ENCODE measurements at regions not wholly inside any gene's neighbourhood (a gene's known extent, or its start where the extent isn't known, plus 50 kb on each side); places are given as distances from the start of the nearest gene placed in this dataset.

- DNase-seq = no peak
Observed at GRCh38 chr9:89776795-89777525, 172.1 kb downstream of the GADD45G start.

- DNase-seq = no peak
Observed at GRCh38 chr9:89777544-89777943, 172.7 kb downstream of the GADD45G start.

DNA sequence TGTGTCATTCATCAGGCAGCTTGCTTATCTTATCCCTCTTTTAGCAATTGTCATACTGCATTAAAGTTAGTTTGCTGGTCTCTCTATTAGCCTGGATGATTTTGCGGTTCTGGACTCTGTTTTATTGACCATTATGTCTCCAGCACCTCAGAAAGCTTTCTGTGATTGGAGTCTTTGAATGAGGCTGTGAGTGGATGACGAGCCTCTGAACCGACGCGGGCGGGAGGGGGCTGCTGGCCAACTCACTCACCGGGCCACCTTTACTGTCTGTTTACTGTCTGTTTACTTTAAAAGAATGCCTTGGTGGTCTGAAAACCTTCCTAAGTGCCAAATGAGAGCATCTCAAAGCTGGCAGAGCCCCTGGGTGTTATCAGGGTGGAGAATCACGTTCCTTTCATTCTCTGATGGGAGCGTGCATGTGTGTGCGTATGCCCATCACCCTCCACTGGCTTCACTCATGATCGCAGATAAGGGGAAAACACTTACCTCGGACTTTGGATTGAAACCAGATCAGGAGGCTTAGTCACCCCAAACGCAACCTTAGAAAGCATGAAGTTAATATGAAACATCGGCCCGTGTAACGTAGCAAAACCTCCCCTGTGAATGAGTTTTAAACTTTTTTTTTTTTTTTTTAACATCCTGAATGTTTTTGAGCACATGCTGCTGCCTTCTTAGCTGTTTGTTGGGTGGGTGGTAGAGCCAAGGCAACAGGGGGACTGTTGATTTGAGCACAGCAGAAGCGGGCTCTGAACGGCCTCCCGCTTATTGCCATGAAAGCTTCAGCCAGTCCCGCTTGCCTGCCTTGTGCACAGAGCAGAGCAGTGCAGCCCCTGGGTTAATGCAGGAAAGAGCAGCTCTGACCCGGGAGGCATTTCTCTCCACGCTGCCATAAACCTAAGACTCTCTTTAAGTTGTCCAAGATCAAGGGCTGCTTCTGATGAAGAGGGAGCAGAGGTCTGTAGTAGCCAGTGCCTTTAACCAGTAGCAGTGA is 173.6 kb downstream of the GADD45G start:
- DNase-seq = no peak

GRCh38 chr9:89779405-89780203 is 174.8 kb downstream of the GADD45G start:
- no peak for DNase-seq

DNA sequence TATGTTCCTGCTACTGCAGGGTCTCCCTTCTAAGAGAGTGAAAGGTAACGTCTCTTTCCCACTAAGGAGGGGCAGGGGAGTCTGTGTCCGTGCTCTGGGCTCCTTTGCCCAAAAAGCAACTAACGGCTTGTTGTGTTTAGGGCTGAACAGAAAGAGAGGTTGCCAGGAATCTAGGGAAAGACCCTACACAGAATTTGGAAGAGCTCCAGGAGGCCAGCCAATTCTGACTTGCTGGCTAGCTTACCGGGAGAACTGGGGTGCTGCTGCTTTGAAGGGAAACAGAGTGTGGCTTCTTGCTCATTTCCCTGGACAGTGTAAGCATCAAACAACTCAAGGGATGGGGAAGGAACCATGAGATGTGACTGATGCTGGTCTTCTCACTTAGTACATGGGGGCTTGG is 176.1 kb downstream of the GADD45G start:
- DNase-seq = no peak

- no peak for DNase-seq
Observed at GRCh38 chr9:89781838-89782540, 177.2 kb downstream of the GADD45G start.

- no peak for DNase-seq
Observed at GRCh38 chr9:89786655-89787054, 181.8 kb downstream of the GADD45G start.

- DNase-seq = no peak
Observed at GRCh38 chr9:89787595-89787994, 182.8 kb downstream of the GADD45G start.

DNA sequence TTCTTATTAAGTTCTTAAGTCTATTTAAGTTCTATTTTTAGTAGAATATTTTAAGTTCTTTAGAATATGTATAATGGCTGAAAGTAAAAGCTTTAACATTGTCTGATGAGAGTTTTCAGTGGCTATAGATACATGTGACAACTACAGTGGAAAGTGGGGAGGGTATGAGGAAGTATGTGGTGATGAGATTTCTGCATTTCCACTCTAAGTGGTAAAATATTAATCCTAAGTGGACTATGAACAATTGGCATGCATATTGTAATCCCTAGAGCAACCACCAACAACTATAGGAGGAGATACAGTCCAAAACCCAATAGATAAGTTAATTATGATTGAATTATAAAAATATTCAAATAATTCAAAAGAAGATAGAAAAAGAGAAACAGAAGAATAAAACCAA is 183.6 kb downstream of the GADD45G start:
- no peak for DNase-seq

- DNase-seq = no peak
Observed at GRCh38 chr9:89789922-89790510, 185.2 kb downstream of the GADD45G start.

GRCh38 chr9:89790542-89791109 is 185.8 kb downstream of the GADD45G start:
- DNase-seq = no peak

GRCh38 chr9:89791754-89792153 is 186.9 kb downstream of the GADD45G start:
- DNase-seq = no peak

DNA sequence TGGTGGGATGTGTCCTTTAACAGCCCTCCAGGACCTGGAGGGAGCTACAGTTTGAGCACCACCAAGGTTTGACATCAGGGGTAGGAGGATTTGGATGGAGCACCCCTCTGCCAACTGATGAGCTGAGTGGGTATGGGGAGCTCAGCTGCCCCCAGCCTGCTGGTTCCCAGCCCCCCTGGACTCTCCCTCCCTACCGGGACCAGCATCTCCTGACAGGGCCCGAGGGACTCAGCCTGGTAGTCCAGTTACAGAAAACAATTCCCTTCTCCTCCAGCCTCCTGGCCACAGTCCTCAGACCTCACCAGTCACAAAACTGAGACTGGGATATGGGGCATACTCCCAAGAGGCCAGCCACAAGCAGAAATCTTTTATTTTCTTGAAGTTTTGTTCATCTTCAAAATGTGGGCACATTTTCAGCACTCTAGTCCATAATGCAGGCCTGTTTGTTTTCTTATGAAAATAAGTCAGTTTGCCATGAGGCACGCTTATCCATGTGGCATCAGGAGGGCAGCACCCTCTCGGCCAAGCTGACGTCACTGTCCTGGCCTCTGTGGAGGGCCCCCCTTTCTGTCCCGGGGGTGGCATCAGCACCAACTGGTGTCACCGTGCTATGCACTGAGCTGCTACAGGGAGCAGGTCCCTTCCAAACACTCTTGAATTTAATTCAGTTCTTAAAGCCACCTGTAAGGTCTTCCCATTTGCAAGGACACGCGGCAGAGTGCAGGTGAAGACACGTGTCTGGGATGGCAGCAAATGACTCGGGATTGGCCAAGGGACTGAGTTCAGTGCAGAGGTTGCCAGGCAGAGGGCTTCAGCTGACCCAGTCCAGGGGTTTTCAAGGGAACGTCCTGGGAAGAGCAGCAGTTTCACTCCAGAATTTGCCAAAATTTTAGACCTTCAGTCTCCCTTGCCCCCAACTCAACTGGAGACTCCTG is 187.6 kb downstream of the GADD45G start:
- DNase-seq = no peak

DNA sequence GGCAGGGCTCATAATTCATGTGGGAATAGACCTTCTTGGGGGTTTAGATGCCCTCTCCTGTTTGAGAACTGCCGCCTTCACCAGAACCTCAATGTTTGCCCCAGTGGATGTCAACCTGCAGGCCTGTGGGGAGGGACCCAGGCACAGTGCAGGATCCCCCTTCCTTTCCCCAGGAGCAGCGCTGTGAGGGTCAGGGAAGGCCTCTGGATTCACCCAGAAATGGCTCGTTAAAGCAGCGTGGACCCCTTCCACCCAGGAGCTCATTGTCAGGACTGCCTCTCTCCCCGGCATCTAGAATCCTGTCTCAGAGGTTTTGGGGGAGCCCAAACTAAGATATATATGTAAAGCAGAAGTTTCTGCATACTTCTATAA is 188.3 kb downstream of the GADD45G start:
- DNase-seq = no peak

GRCh38 chr9:89793551-89793950 is 188.7 kb downstream of the GADD45G start:
- DNase-seq = no peak

GRCh38 chr9:89794918-89795317 is 190.1 kb downstream of the GADD45G start:
- DNase-seq = peak; percentile 55

DNA sequence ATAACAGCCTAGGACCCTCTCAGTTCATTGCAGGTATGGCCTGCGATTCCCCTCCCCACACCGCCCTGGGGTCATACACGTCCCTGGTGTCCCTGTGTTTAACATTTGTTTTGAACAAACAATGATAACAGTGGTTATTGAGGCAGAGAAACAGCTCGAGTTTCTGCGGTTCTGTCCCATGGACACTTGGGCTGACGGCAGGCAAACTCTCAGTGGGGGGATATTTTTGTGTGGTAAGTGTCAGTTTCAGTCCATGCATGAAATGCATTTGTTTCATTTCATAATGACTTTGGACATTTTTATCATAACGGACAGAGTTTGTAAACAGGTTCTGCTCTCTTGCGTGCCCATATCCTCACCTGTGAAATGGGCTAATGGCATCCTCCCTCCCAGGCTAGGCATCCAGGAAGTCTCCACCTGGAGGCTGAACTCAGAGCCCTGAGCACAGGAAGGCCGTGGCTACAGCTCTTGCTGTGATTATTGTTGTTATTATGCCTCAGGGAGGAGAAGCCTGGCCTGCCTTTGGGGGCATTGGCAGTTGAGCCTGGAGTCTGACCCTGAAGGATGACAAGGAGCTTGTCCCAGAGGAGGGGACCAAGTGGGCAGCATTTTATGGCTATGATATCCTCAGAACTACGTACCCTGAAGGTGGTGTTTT is 190.9 kb downstream of the GADD45G start:
- peak; percentile 42 for DNase-seq

GRCh38 chr9:89796606-89797005 is 191.8 kb downstream of the GADD45G start:
- DNase-seq = no peak

GRCh38 chr9:89797255-89797654 is 192.4 kb downstream of the GADD45G start:
- DNase-seq = no peak

- DNase-seq = peak; percentile 32
Observed at GRCh38 chr9:89797937-89798455, 193.2 kb downstream of the GADD45G start.

Data from NCI-H2029 (cell line).